ENCODE measurements at regions not wholly inside any gene's neighbourhood (a gene's known extent, or its start where the extent isn't known, plus 50 kb on each side); places are given as distances from the start of the nearest gene placed in this dataset.

GRCh38 chr18:70684821-70685220 is 396.0 kb downstream of the SOCS6 start:
- TF ChIP-seq, protein P1, sequence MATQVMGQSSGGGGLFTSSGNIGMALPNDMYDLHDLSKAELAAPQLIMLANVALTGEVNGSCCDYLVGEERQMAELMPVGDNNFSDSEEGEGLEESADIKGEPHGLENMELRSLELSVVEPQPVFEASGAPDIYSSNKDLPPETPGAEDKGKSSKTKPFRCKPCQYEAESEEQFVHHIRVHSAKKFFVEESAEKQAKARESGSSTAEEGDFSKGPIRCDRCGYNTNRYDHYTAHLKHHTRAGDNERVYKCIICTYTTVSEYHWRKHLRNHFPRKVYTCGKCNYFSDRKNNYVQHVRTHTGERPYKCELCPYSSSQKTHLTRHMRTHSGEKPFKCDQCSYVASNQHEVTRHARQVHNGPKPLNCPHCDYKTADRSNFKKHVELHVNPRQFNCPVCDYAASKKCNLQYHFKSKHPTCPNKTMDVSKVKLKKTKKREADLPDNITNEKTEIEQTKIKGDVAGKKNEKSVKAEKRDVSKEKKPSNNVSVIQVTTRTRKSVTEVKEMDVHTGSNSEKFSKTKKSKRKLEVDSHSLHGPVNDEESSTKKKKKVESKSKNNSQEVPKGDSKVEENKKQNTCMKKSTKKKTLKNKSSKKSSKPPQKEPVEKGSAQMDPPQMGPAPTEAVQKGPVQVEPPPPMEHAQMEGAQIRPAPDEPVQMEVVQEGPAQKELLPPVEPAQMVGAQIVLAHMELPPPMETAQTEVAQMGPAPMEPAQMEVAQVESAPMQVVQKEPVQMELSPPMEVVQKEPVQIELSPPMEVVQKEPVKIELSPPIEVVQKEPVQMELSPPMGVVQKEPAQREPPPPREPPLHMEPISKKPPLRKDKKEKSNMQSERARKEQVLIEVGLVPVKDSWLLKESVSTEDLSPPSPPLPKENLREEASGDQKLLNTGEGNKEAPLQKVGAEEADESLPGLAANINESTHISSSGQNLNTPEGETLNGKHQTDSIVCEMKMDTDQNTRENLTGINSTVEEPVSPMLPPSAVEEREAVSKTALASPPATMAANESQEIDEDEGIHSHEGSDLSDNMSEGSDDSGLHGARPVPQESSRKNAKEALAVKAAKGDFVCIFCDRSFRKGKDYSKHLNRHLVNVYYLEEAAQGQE (IDR thresholded peaks at IDR 0.05; ENCODE audit: insufficient read depth in 1 of 2, low read depth in 2 of 2, low read length in 2 of 2) = no peak
- TF ChIP-seq SIN3A (IDR thresholded peaks at IDR 0.05; ENCODE audit: borderline replicate concordance, insufficient read depth, low read length) (no peak), POLR2AphosphoS5 (IDR thresholded peaks at IDR 0.05; ENCODE audit: low read depth, low read length) (no peak)

Measured in PFSK-1 (cell line).